HUES6 (cell line): ENCODE measurements at regions not wholly inside any gene's neighbourhood (a gene's known extent, or its start where the extent isn't known, plus 50 kb on each side); places are given as distances from the start of the nearest gene placed in this dataset.

Experiments
- H3K27ac ChIP-seq: 2 replicates; pipeline ENCODE4 v1.7.0; 2013; ENCODE audit warnings: low read depth, mild to moderate bottlenecking, low read length, inconsistent platforms
- H3K27me3 ChIP-seq: 2 replicates; pipeline ENCODE4 v1.6.1; 2013; ENCODE audit warnings: low read length; ENCODE audit not compliant: control insufficient read depth, insufficient read depth
- H3K36me3 ChIP-seq: 2 replicates; pipeline ENCODE4 v1.6.1; 2013; ENCODE audit warnings: low read length; ENCODE audit not compliant: control insufficient read depth, insufficient read depth
- H3K4me1 ChIP-seq: 2 replicates; pipeline ENCODE4 v1.6.1; 2013; ENCODE audit warnings: low read length; ENCODE audit not compliant: control insufficient read depth, insufficient read depth
- H3K4me3 ChIP-seq: 2 replicates; pipeline ENCODE4 v1.5.1; 2013; ENCODE audit warnings: low read depth, low read length
- H3K9ac ChIP-seq: one replicate; pipeline ENCODE4 v1.6.1; 2013; ENCODE audit warnings: mild to moderate bottlenecking, low read length
- H3K9me3 ChIP-seq: 2 replicates; pipeline ENCODE4 v1.6.1; 2013; ENCODE audit warnings: low read depth, low read length; ENCODE audit not compliant: control insufficient read depth, insufficient read depth

- Histone ChIP-seq H3K4me1 (no peaks in the 10 kb centered on the region), H3K36me3 (no peaks in the 10 kb centered on the region), H3K27ac (no peak overlapping the region), H3K27me3 (no peaks in the 10 kb centered on the region), H3K9me3 (no peaks in the 10 kb centered on the region), H3K9ac (no peak overlapping the region), H3K4me3 (no peak overlapping the region)
These were observed 1387.5 kb downstream of the BRD1 start for GRCh38 chr22:48440176-48440575.

DNA sequence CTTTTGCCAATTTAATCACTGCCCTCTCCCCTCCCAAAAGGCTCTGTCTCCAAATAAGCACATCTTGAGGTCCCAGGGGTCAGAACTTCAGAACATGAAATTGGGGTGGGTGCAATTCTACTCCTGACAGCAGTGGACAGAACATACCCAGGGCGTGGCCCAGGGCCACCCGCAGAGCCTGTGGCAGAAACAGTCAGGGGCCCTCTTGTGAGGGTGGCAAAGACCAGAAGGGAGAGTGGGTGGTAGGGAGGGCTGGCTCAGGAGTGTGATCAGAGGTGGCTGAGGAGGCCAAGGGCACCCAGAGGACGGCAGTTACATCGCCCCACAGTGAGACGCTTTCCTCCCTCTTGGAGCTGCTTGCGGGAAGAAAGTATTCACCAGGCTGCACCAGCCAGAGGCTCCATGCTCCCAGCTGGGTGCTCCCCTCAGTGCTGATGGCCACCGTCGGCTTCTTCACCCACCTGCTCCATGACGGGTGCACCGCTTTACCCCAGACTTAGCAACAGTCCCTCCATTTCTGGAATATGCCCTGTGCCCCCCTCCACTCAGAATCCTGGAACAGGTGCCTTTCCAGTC is 1388.0 kb downstream of the BRD1 start:
- no peak overlapping the region for H3K4me3 ChIP-seq
- no peak overlapping the region for H3K27ac ChIP-seq
- no peaks in the 10 kb centered on the region for H3K27me3 ChIP-seq
- no peak overlapping the region for H3K9ac ChIP-seq
- no peaks in the 10 kb centered on the region for H3K9me3 ChIP-seq
- no peaks in the 10 kb centered on the region for H3K4me1 ChIP-seq
- no peaks in the 10 kb centered on the region for H3K36me3 ChIP-seq

GRCh38 chr22:48438800-48439559 is 1388.7 kb downstream of the BRD1 start:
- Histone ChIP-seq H3K27me3 (no peaks in the 10 kb centered on the region), H3K4me3 (no peak overlapping the region), H3K9me3 (no peaks in the 10 kb centered on the region), H3K27ac (no peak overlapping the region), H3K4me1 (no peaks in the 10 kb centered on the region), H3K36me3 (no peaks in the 10 kb centered on the region), H3K9ac (no peak overlapping the region)

DNA sequence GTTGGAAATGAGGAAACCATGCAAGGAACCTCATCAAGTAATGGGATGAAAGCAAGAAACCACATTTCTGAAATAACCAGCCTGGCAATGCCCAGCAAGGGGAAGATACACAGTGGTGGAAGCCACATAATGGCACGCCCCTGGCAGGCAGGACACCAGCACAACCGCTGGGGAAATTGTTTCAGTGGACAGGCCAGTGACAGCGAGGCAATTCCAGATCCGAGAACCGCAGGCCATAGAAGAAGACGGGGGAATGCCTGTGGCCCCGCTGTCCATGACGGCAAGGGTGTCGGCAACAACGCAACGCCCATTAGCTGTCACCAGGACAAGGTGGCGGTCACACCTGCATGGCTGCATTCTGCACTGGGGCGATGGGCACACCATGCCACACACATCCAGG is 1389.6 kb downstream of the BRD1 start:
- Histone ChIP-seq H3K27ac (no peak overlapping the region), H3K4me3 (no peak overlapping the region), H3K4me1 (no peaks in the 10 kb centered on the region), H3K9ac (no peak overlapping the region), H3K9me3 (no peaks in the 10 kb centered on the region), H3K36me3 (no peaks in the 10 kb centered on the region), H3K27me3 (no peaks in the 10 kb centered on the region)

DNA sequence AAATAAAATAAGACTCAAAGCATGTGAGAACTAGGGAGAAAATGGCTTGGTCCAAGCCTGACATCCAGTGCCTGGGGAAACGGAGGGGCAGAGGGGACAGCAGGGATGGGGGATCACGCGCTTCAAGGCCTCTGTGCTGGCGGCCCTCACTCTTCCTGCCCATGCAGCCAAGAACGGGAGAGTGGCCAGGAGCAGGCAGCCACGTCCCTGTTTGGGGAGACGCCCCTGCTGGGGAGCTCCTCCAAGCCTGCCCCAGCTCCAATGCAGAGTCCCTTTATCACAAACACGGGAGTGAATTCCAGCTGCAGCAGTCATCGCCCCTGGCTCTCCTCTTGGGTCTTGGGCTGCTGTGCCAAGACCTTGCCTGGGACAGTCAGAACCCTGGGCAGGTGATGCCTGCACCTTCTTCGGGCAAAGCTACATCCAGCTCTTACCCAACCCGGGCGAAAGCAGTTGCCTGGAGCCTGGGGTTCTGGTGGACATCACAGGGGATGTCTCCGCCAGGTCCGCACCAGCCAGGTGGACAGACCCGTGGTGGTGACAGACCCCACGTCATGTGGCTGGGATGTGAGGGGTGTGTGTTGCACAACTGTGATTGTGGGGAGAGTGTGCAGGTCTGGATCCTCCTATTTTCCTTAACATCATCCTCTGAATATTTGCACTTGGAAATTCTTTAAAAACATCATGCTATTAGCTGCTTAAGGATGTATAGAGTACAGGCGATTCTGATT is 1391.3 kb downstream of the BRD1 start:
- Histone ChIP-seq H3K9me3 (no peaks in the 10 kb centered on the region), H3K27me3 (no peaks in the 10 kb centered on the region)

GRCh38 chr22:48434868-48435250 is 1392.8 kb downstream of the BRD1 start:
- no peak overlapping the region for H3K4me3 ChIP-seq
- no peaks in the 10 kb centered on the region for H3K36me3 ChIP-seq
- H3K27ac ChIP-seq, result no peak overlapping the region
- no peaks in the 10 kb centered on the region for H3K9me3 ChIP-seq
- H3K9ac ChIP-seq, result no peak overlapping the region
- H3K27me3 ChIP-seq, result no peaks in the 10 kb centered on the region
- H3K4me1 ChIP-seq, result no peaks in the 10 kb centered on the region

More for the DNA sequence above, 1391.3 kb downstream of the BRD1 start:
- no peak overlapping the region for H3K9ac ChIP-seq
- H3K27ac ChIP-seq, result no peak overlapping the region
- H3K4me3 ChIP-seq, result no peak overlapping the region
- H3K36me3 ChIP-seq, result no peaks in the 10 kb centered on the region
- no peaks in the 10 kb centered on the region for H3K4me1 ChIP-seq

GRCh38 chr22:48434156-48434867 is 1393.4 kb downstream of the BRD1 start:
- Histone ChIP-seq H3K27ac (no peak overlapping the region), H3K9me3 (no peaks in the 10 kb centered on the region), H3K27me3 (no peaks in the 10 kb centered on the region), H3K4me3 (no peak overlapping the region), H3K4me1 (no peaks in the 10 kb centered on the region; the same call in 1 of the 2 replicates), H3K9ac (no peak overlapping the region), H3K36me3 (no peaks in the 10 kb centered on the region)

- no peak overlapping the region for H3K27ac ChIP-seq
- no peaks in the 10 kb centered on the region for H3K9me3 ChIP-seq
- peaks cover 5% of the 10 kb centered on the region; the same call in 1 of the 2 replicates for H3K4me1 ChIP-seq
- H3K27me3 ChIP-seq, result no peaks in the 10 kb centered on the region
- no peaks in the 10 kb centered on the region for H3K36me3 ChIP-seq
- H3K9ac ChIP-seq, result no peak overlapping the region
- no peak overlapping the region for H3K4me3 ChIP-seq
These were observed 1394.0 kb downstream of the BRD1 start for GRCh38 chr22:48433647-48434046.

GRCh38 chr22:48432781-48433518 is 1394.7 kb downstream of the BRD1 start:
- H3K9ac ChIP-seq, result no peak overlapping the region
- H3K4me1 ChIP-seq, result peaks cover 9% of the 10 kb centered on the region; the same call in 1 of the 2 replicates
- no peaks in the 10 kb centered on the region for H3K27me3 ChIP-seq

GRCh38 chr22:48431536-48432315 is 1395.9 kb downstream of the BRD1 start:
- Histone ChIP-seq H3K27ac (no peak overlapping the region), H3K4me1 (peaks cover 13% of the 10 kb centered on the region; the same call in 1 of the 2 replicates), H3K9me3 (no peaks in the 10 kb centered on the region), H3K4me3 (no peak overlapping the region), H3K9ac (no peak overlapping the region), H3K36me3 (no peaks in the 10 kb centered on the region), H3K27me3 (no peaks in the 10 kb centered on the region)

More at GRCh38 chr22:48432781-48433518, 1394.7 kb downstream of the BRD1 start:
- Histone ChIP-seq H3K36me3 (no peaks in the 10 kb centered on the region), H3K27ac (no peak overlapping the region), H3K9me3 (no peaks in the 10 kb centered on the region), H3K4me3 (no peak overlapping the region)
